ENCODE measurements at regions not wholly inside any gene's neighbourhood (a gene's known extent, or its start where the extent isn't known, plus 50 kb on each side); places are given as distances from the start of the nearest gene placed in this dataset.

- TF ChIP-seq, protein P1, sequence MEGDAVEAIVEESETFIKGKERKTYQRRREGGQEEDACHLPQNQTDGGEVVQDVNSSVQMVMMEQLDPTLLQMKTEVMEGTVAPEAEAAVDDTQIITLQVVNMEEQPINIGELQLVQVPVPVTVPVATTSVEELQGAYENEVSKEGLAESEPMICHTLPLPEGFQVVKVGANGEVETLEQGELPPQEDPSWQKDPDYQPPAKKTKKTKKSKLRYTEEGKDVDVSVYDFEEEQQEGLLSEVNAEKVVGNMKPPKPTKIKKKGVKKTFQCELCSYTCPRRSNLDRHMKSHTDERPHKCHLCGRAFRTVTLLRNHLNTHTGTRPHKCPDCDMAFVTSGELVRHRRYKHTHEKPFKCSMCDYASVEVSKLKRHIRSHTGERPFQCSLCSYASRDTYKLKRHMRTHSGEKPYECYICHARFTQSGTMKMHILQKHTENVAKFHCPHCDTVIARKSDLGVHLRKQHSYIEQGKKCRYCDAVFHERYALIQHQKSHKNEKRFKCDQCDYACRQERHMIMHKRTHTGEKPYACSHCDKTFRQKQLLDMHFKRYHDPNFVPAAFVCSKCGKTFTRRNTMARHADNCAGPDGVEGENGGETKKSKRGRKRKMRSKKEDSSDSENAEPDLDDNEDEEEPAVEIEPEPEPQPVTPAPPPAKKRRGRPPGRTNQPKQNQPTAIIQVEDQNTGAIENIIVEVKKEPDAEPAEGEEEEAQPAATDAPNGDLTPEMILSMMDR (IDR thresholded peaks at IDR 0.05) = no peak
- TF ChIP-seq POLR2A (IDR thresholded peaks at IDR 0.05) = no peak
- TF ChIP-seq EP300 (IDR thresholded peaks at IDR 0.05) = no peak
- no peak for TF ChIP-seq POLR2AphosphoS5 (IDR thresholded peaks at IDR 0.05)
Observed at GRCh38 chr5:51678330-51678729, 295.1 kb downstream of the ISL1 start.

Data from upper lobe of left lung (tissue), 4 donors.